ENCODE measurements at regions not wholly inside any gene's neighbourhood (a gene's known extent, or its start where the extent isn't known, plus 50 kb on each side); places are given as distances from the start of the nearest gene placed in this dataset.

DNA sequence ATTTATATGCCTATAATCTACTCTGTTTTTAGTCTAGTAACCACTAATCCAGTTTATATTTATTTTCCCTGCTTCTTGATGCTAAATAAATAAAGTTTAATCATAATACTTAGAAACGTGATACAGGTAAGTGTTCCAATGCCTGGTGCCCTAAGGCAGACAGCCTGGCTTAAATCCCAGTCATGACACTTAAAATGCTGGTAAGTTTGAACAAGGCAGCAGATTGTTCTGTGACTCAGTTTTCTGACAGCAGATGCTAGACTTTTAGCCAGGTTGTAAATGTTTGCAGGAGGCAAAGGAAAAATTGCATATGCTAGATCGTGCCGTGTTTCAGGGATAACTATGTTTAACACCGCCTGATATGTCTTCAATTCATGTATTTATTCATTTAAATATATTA, 2661.6 kb downstream of the PCDH7 start:
- Histone ChIP-seq H3K23me2 (ENCODE audit: low read depth, low read length) (no peaks in the 10 kb centered on the region), H3K4me1 (replicated peaks in 1 of 4; ENCODE audit: control insufficient read depth in 3 of 4, insufficient read depth in 4 of 4, low read length in 3 of 4) (no peaks in the 10 kb centered on the region), H3K4ac (replicated peaks; ENCODE audit: insufficient read length, low read depth, low read length) (no peak overlapping the region), H3K79me1 (ENCODE audit: low read depth, low read length) (no peaks in the 10 kb centered on the region), H4K20me1 (replicated peaks in 1 of 2; ENCODE audit: control insufficient read depth in 1 of 2, insufficient read depth in 2 of 2, low read length in 2 of 2) (no peaks in the 10 kb centered on the region), H2BK15ac (ENCODE audit: low read length) (no peak overlapping the region), H3K79me2 (ENCODE audit: control insufficient read depth in 1 of 2, insufficient read depth in 2 of 2, low read length in 2 of 2) (no peaks in the 10 kb centered on the region), H2AK5ac (ENCODE audit: low read depth, low read length) (no peak overlapping the region), H3K4me3 (ENCODE audit: extremely low read depth in 1 of 4, insufficient read depth in 2 of 4, low read depth in 3 of 4, low read length in 4 of 4) (no peak overlapping the region), H3K27me3 (replicated peaks in 1 of 4; ENCODE audit: control insufficient read depth in 3 of 4, extremely low read depth in 1 of 4, insufficient read depth in 3 of 4, low read length in 3 of 4) (no peaks in the 10 kb centered on the region), H2BK120ac (replicated peaks; ENCODE audit: low read depth, low read length) (no peak overlapping the region), H2BK12ac (ENCODE audit: low read depth, low read length) (no peak overlapping the region), H3K14ac (ENCODE audit: insufficient read length) (no peak overlapping the region), H2BK5ac (ENCODE audit: low read depth, low read length) (no peak overlapping the region), H3K18ac (ENCODE audit: extremely low read depth, low read length) (no peak overlapping the region), H3K9me3 (ENCODE audit: insufficient read depth in 2 of 2, low read depth in 1 of 2, low read length in 1 of 2) (no peaks in the 10 kb centered on the region), H3K56ac (replicated peaks; ENCODE audit: insufficient read length, low read depth, low read length) (no peak overlapping the region), H3K9ac (replicated peaks in 1 of 4; ENCODE audit: extremely low read depth in 1 of 4, low read depth in 3 of 4, low read length in 3 of 4) (no peak overlapping the region), H4K91ac (replicated peaks; ENCODE audit: insufficient read length, low read length) (no peak overlapping the region), H3K36me3 (ENCODE audit: control insufficient read depth in 2 of 4, insufficient read depth in 4 of 4, low read length in 3 of 4) (no peaks in the 10 kb centered on the region), H3K4me2 (ENCODE audit: insufficient read depth in 1 of 2, low read depth in 2 of 2, low read length in 2 of 2) (no peak overlapping the region), H2AFZ (ENCODE audit: low read length) (no peak overlapping the region), H3K23ac (ENCODE audit: insufficient read length) (no peak overlapping the region), H2BK20ac (ENCODE audit: low read length) (no peak overlapping the region), H4K5ac (ENCODE audit: insufficient read length, low read depth, low read length) (no peak overlapping the region), H4K8ac (ENCODE audit: extremely low read depth, insufficient read depth, low read length) (no peak overlapping the region), H3K27ac (ENCODE audit: low read depth, low read length) (no peak overlapping the region)
- ChIA-PET CTCF (ENCODE audit: partially characterized antibody) (interaction anchor here (0.9 kb wide), 1 partner anchor 320 kb away, joined by 4 read pairs; no protein-coding TSS in a partner anchor), POLR2A (ENCODE audit: partially characterized antibody) (no interaction called here)
- 96% methylated on average over 4 of the region's 4 CpGs; no CpG with 5 or more reads in 1 of the 2 experiments for WGBS, 2 experiments (ENCODE audit: extremely low coverage in 1 of 2, insufficient coverage in 1 of 2, insufficient read length in 1 of 2, insufficient replicate concordance in 2 of 2, low coverage in 1 of 2, low lambda C conversion rate in 2 of 2, missing lambda C conversion rate in 1 of 2)
- no peak for DNase-seq (ENCODE audit: low read depth in 1 of 2, low spot score in 2 of 2)
- no peak for FAIRE-seq
- TF ChIP-seq CTCF (IDR thresholded peaks at IDR 0.05; ENCODE audit: control extremely low read depth in 1 of 3, insufficient read depth in 1 of 3, low read depth in 1 of 3, low read length in 3 of 3) (no peak), TBP (IDR thresholded peaks at IDR 0.05; ENCODE audit: low read depth, low read length) (no peak), SIX5 (IDR thresholded peaks at IDR 0.05; ENCODE audit: low read depth, low read length) (no peak), CHD1 (IDR thresholded peaks at IDR 0.05; ENCODE audit: low read depth, low read length) (no peak), RAD21 (IDR thresholded peaks at IDR 0.05 in 1 of 2, conservative IDR thresholded peaks at IDR 0.05 in 1 of 2; ENCODE audit: low read depth in 2 of 2, low read length in 2 of 2) (no peak), CBX8 (IDR thresholded peaks at IDR 0.05; ENCODE audit: borderline replicate concordance, low read depth, low read length) (no peak), ATF3 (IDR thresholded peaks at IDR 0.05; ENCODE audit: insufficient read depth, low read depth, low read length) (no peak), FOSL1 (IDR thresholded peaks at IDR 0.05; ENCODE audit: insufficient read depth, low read depth, low read length) (no peak), RXRA (IDR thresholded peaks at IDR 0.05; ENCODE audit: insufficient read depth, low read depth, low read length) (no peak), SAP30 (IDR thresholded peaks at IDR 0.05; ENCODE audit: insufficient read depth, insufficient replicate concordance, low read length) (no peak), RNF2 (IDR thresholded peaks at IDR 0.05; ENCODE audit: borderline replicate concordance, low read depth, low read length, missing control alignments, poor library complexity, severe bottlenecking) (no peak)
